ENCODE measurements at regions not wholly inside any gene's neighbourhood (a gene's known extent, or its start where the extent isn't known, plus 50 kb on each side); places are given as distances from the start of the nearest gene placed in this dataset.

- Histone ChIP-seq H3K9me3 (peaks cover 0 to 6% (median 0%) of the 10 kb centered on the region in 12 donors), H3K27ac (peak overlapping the region in 1 of 12 donors; percentile 9), H3K4me3 (peak overlapping the region in 1 of 12 donors; percentile 30), H3K36me3 (no peaks in the 10 kb centered on the region), H3K4me1 (peaks cover 0 to 13% (median 4%) of the 10 kb centered on the region in 12 donors), H3K27me3 (no peaks in the 10 kb centered on the region)
- ATAC-seq (peak in 1 of 4 donors; percentile 29), DNase-seq (no peak)
- TF ChIP-seq CTCF (IDR thresholded peaks at IDR 0.05) (no peak), POLR2A (IDR thresholded peaks at IDR 0.05) (no peak)
- intact Hi-C loops (cut with DNase I), result no loop called here
- 71 to 77% (median 72%) methylated on average over 3 of the region's 3 CpGs for WGBS, 4 donors
These were observed 53.4 kb upstream of the PRKACB start for GRCh38 chr1:84090447-84091245.

- no peak for TF ChIP-seq CTCF (IDR thresholded peaks at IDR 0.05)
- TF ChIP-seq POLR2A (IDR thresholded peaks at IDR 0.05), result no peak
- no peaks in the 10 kb centered on the region for H3K27me3 ChIP-seq
- H3K4me3 ChIP-seq, result no peak overlapping the region
- no peaks in the 10 kb centered on the region for H3K9me3 ChIP-seq
- ATAC-seq (no peak), DNase-seq (no peak)
- H3K36me3 ChIP-seq, result no peaks in the 10 kb centered on the region
- H3K27ac ChIP-seq, result no peak overlapping the region
- H3K4me1 ChIP-seq, result peaks cover 0 to 13% (median 4%) of the 10 kb centered on the region in 12 donors
- intact Hi-C loops (cut with DNase I), result loop anchor here in 1 of 10 donors (5.0 kb wide), 1 partner anchor 552 kb away; no protein-coding TSS in a partner anchor
These were observed 54.2 kb upstream of the PRKACB start for GRCh38 chr1:84089867-84090266.

GRCh38 chr1:84089465-84089864 lies 54.6 kb upstream of the PRKACB start:
- Histone ChIP-seq H3K9me3 (no peaks in the 10 kb centered on the region), H3K4me1 (peaks cover 0 to 13% (median 4%) of the 10 kb centered on the region in 12 donors), H3K4me3 (no peak overlapping the region), H3K27me3 (no peaks in the 10 kb centered on the region), H3K36me3 (no peaks in the 10 kb centered on the region), H3K27ac (no peak overlapping the region)
- ATAC-seq (no peak), DNase-seq (no peak)
- TF ChIP-seq POLR2A (IDR thresholded peaks at IDR 0.05), result no peak
- no peak for TF ChIP-seq CTCF (IDR thresholded peaks at IDR 0.05)
- intact Hi-C loops (cut with DNase I), result loop anchor here in 1 of 10 donors (5.0 kb wide), 1 partner anchor 553 kb away; no protein-coding TSS in a partner anchor

GRCh38 chr1:84086616-84087015 lies 57.5 kb upstream of the PRKACB start:
- DNase-seq (no peak), ATAC-seq (no peak)
- H3K27me3 ChIP-seq, result no peaks in the 10 kb centered on the region
- H3K9me3 ChIP-seq, result no peaks in the 10 kb centered on the region
- no peaks in the 10 kb centered on the region for H3K36me3 ChIP-seq
- no peak overlapping the region for H3K4me3 ChIP-seq
- TF ChIP-seq POLR2A (IDR thresholded peaks at IDR 0.05) (no peak), CTCF (IDR thresholded peaks at IDR 0.05) (no peak)
- intact Hi-C loops (cut with DNase I), result loop anchor here in 1 of 10 donors (5.0 kb wide), 1 partner anchor 556 kb away; no protein-coding TSS in a partner anchor
- WGBS, 4 donors, result 85 to 91% (median 86%) methylated on average over 3 of the region's 3 CpGs
- no peak overlapping the region for H3K27ac ChIP-seq
- peaks cover 0 to 14% (median 4%) of the 10 kb centered on the region in 12 donors for H3K4me1 ChIP-seq
